ENCODE measurements at regions not wholly inside any gene's neighbourhood (a gene's known extent, or its start where the extent isn't known, plus 50 kb on each side); places are given as distances from the start of the nearest gene placed in this dataset.

GRCh38 chr20:59470521-59470920 is 133.8 kb upstream of the PHACTR3 start:
- H3K36me3 ChIP-seq = no peaks in the 10 kb centered on the region
- TF ChIP-seq, protein P1, sequence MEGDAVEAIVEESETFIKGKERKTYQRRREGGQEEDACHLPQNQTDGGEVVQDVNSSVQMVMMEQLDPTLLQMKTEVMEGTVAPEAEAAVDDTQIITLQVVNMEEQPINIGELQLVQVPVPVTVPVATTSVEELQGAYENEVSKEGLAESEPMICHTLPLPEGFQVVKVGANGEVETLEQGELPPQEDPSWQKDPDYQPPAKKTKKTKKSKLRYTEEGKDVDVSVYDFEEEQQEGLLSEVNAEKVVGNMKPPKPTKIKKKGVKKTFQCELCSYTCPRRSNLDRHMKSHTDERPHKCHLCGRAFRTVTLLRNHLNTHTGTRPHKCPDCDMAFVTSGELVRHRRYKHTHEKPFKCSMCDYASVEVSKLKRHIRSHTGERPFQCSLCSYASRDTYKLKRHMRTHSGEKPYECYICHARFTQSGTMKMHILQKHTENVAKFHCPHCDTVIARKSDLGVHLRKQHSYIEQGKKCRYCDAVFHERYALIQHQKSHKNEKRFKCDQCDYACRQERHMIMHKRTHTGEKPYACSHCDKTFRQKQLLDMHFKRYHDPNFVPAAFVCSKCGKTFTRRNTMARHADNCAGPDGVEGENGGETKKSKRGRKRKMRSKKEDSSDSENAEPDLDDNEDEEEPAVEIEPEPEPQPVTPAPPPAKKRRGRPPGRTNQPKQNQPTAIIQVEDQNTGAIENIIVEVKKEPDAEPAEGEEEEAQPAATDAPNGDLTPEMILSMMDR (IDR thresholded peaks at IDR 0.05) = no peak
- intact Hi-C loops (cut with DNase I) = no loop called here
- DNase-seq (ENCODE audit: low spot score in 2 of 2) = no peak
- H3K9me3 ChIP-seq = no peaks in the 10 kb centered on the region
- no peak overlapping the region for H3K4me3 ChIP-seq
- no peak overlapping the region for H3K27ac ChIP-seq
- H3K4me1 ChIP-seq = no peaks in the 10 kb centered on the region
- no peaks in the 10 kb centered on the region for H3K27me3 ChIP-seq

GRCh38 chr20:59471653-59472421 is 132.5 kb upstream of the PHACTR3 start:
- TF ChIP-seq, protein P1 (IDR thresholded peaks at IDR 0.05) = no peak
- no peaks in the 10 kb centered on the region for H3K27me3 ChIP-seq
- intact Hi-C loops (cut with DNase I) = no loop called here
- H3K9me3 ChIP-seq = no peaks in the 10 kb centered on the region
- no peaks in the 10 kb centered on the region for H3K36me3 ChIP-seq
- H3K4me3 ChIP-seq = no peak overlapping the region
- H3K27ac ChIP-seq = no peak overlapping the region
- DNase-seq (ENCODE audit: low spot score in 2 of 2) = no peak
- no peaks in the 10 kb centered on the region for H3K4me1 ChIP-seq

DNA sequence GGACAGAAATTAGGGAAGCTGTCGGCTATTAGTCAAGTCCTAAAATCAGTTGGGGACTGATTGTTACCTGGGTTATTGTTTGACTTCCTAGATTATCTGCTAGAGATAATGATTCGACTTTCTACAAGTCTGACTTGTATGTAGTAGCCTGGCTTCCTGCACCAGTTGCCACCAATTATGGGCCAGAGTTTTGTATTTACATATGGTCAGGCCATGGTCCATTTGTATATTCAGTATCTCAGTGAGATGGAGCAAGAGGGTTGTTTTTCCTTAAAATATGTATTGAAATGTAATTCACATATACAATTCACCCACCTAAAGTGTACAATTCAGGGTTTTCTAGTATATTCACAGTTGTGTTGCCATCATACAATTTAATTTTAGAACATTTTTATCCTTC is 130.6 kb upstream of the PHACTR3 start:
- Histone ChIP-seq H3K36me3 (no peaks in the 10 kb centered on the region), H3K4me1 (no peaks in the 10 kb centered on the region), H3K9me3 (no peaks in the 10 kb centered on the region), H3K27me3 (no peaks in the 10 kb centered on the region), H3K27ac (no peak overlapping the region), H3K4me3 (no peak overlapping the region)
- intact Hi-C loops (cut with DNase I) = no loop called here
- TF ChIP-seq, protein P1 (IDR thresholded peaks at IDR 0.05) = no peak
- no peak for DNase-seq (ENCODE audit: low spot score in 2 of 2)

DNA sequence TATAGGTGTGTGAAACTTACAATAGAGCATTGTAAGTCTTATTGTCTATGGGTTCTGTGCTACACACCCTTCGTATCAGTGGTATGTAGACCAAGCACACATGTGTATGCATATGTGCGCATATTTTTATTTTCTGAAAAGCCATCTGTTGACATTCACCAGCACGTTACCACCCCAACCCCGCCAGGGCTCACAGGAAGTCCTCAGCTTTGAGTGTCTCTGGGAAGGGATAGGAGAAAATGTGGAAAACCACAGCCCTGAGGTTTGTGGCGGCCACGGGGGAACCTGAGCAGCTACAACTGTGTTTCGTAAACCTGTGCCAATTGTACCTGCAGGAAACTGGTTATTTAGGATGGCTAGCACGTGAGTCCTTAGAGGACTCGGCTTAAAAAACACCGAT is 123.3 kb upstream of the PHACTR3 start:
- Histone ChIP-seq H3K9me3 (no peaks in the 10 kb centered on the region), H3K27me3 (no peaks in the 10 kb centered on the region), H3K4me1 (no peaks in the 10 kb centered on the region), H3K27ac (no peak overlapping the region), H3K4me3 (no peak overlapping the region), H3K36me3 (no peaks in the 10 kb centered on the region)
- TF ChIP-seq, protein P1 (IDR thresholded peaks at IDR 0.05) = no peak
- DNase-seq (ENCODE audit: low spot score in 2 of 2) = no peak
- intact Hi-C loops (cut with DNase I) = no loop called here

DNA sequence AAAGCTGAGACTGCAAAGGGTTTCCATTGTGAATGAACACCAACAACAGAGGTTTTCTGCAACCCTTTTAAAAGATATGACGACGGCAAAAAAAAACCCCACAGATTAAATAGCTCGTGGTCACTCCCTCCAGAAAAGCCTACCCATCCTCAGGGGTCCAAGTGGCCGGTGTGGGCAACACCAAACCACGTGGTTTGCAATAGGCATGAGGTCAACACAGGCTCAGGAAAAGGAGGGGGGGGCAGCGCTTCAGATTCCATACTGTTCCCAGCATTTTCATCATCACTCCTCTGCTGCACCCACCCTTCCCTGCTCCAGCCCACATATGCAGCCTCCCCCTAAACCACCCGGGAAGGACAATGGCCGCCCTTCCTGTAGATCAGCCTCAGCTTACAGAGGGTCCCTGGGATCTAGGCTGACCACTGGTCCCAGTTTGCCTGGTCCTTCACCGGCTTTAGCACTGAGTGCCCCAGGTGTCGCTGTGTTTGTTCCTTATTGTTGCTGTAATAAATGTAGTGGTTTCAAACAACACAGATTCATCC is 122.8 kb upstream of the PHACTR3 start:
- TF ChIP-seq, protein P1 (IDR thresholded peaks at IDR 0.05) = no peak
- DNase-seq (ENCODE audit: low spot score in 2 of 2) = no peak
- H3K27me3 ChIP-seq = no peaks in the 10 kb centered on the region
- H3K36me3 ChIP-seq = no peaks in the 10 kb centered on the region
- no peaks in the 10 kb centered on the region for H3K4me1 ChIP-seq
- intact Hi-C loops (cut with DNase I) = no loop called here
- H3K27ac ChIP-seq = no peak overlapping the region
- H3K4me3 ChIP-seq = no peak overlapping the region
- H3K9me3 ChIP-seq = no peaks in the 10 kb centered on the region

Data from ascending aorta (tissue), 2 donors.